ENCODE measurements at regions not wholly inside any gene's neighbourhood (a gene's known extent, or its start where the extent isn't known, plus 50 kb on each side); places are given as distances from the start of the nearest gene placed in this dataset.
"Not testable (repeated sequence)": the region's sequence is repeated elsewhere in the genome, so short reads cannot be mapped to it uniquely, and the experiment has no call there.

DNA sequence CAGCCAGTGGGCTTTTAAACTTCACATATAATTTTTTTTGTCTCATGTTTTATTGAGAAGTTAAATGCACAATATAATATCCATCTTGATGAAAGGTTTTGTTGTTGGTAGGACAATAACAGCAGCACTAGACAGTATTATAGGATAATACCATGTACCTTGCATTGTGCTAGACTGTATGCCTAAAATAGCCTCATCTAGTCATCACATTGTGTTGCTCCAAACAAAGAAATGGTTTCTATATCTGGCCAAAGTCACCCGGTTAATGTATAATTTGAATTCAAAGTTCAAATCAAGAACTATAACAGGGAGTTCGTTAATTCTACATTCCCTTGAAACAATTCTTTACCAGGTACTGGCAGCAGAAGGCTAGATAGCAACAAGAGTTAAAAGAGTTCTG, 104.9 kb downstream of the KCNJ2 start:
- intact Hi-C loops (cut with DNase I): no loop called here
- DNase-seq (no peak), ATAC-seq (ENCODE audit: poor library complexity) (no peak)

DNA sequence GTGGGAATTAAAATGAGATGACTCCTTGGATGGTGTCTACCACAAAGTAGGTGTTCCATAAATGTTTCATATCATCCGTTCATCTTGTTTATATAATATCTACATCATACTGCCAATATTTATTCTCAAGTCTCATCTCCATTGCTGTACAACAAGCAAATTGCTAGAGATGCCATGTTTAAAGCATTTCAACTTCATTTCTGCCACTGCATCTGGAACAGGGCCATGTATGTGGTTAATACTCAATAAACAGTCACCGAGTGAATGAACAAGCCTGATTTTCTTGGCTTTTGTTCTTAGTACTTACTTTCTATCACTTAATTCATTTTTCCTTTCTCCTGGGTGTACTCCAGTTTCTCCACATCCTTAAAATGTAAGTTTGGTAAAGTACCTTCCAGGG, 107.6 kb downstream of the KCNJ2 start:
- no peak for DNase-seq
- intact Hi-C loops (cut with DNase I): no loop called here
- ATAC-seq (ENCODE audit: poor library complexity): no peak

DNA sequence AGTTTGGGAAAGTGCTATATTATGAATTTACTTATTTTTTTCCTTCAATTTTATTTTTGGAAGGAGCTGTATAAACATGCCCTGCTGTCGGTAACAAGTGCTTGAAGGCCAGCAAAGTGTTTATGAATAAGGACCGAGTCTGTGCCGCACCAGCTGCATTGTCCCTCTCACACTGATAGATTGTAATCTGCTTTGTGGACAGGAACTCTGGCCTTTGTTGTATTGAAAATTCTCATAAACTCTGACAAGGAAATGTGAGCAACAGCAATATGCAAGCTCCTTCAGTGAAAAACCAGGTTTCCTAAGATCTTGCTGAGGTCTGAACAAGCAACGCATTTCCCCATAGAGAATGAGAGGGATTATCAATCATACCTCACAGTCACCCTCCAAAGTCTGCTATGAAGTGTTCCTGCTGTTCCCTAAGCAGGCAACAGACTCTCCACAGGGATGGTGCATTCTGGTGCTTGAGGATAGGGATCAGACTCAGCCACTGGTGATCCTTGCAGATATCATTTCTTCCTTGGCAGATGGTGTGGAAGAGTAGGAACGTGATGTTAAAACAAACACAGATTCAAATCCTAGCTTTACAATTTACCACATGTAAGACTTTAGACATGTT, 109.6 kb downstream of the KCNJ2 start:
- ATAC-seq (ENCODE audit: poor library complexity) (no peak), DNase-seq (no peak)
- intact Hi-C loops (cut with DNase I): no loop called here

DNA sequence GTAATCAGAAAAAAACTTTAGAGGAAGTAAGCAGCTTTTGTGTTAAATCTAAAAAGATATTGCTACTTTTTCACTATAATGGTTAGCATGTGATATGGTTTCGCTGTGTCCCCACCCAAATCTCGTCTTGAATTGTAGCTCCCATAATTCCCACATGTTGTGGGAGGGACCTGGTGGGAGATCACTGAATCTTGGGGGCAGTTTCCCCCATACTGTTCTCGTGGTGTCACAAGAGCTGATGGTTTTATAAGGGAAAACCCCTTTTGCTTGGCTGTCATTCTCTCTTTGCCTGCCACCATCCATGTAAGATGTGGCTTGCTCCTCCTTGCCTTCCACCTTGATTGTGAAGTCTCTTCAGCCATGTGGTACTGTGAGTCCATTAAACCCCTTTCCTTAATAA, 117.1 kb downstream of the KCNJ2 start:
- DNase-seq (no peak), ATAC-seq (ENCODE audit: poor library complexity) (no peak)
- intact Hi-C loops (cut with DNase I): no loop called here

DNA sequence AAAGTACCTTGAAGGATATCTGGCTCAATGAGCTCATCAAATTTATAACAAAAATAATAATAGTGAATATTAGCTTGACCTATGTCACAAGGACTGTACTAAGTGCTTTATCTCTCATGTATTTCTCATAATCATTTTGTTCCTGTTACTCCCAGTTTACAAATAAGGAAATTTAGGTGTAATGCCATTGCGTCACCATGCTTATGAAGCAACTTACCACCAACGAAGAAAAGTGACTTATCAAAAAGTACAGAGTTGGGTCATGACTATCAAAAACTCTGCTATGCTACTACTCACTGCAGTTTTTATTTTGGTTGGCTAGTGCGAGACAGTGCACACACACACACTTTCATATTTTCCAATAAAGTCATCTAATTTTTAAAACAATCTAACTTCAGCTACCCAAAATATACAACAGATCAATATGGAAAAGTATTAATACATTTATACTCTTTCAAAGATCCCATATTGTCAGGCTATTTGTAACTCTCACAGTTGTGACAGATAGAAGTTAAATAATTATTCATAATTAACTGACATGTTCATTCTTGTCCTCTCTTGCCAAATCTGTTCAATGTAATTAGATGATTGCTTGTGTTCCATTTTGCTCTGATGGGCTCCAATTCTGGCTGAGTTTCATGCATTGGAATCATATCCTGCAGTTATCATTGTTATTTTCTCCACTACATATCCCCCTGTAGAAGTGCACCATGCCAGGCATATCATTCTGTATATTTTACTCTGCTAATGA, 119.4 kb downstream of the KCNJ2 start:
- ATAC-seq (ENCODE audit: poor library complexity): no peak
- intact Hi-C loops (cut with DNase I): no loop called here
- DNase-seq: no peak

DNA sequence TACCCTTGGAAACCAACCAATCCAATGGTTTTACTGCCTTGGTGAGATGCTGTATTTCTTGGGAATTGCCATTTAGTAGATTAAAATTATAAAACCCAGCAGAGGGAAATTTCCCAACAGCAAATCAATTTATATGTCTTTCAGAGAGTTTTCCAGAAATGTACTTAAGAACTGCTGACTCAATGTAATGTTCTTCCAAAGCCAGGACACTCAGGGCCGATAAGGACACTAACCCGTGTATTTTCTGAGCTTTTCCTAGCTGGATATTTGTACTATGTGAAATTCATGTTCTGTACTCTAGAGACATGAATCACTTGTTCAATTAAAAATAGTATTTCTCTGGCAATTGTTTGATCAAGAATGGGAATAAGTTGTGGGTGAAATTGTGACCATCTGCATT, 121.4 kb downstream of the KCNJ2 start:
- intact Hi-C loops (cut with DNase I): no loop called here
- no peak for DNase-seq
- ATAC-seq (ENCODE audit: poor library complexity): no peak

DNA sequence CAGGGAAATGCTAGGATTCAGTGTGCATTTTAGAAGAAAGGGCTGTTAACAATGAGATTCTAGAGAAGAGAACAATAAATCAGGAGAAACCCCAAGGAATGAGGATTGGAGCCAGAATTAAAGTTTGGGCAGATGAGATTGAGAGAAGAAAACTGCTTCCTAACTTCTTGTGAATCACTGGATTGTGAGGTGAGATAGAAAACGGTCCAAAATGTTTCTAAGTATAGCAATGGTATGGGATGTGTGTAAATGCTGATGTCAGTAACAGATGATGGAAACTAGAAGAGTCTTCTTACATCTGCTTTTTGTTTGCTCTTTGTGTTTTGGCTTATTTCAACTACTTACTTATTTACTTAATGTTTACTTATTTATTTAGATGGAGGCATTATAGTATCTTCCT, 123.0 kb downstream of the KCNJ2 start:
- no peak for DNase-seq
- ATAC-seq (ENCODE audit: poor library complexity): no peak
- intact Hi-C loops (cut with DNase I): no loop called here

DNA sequence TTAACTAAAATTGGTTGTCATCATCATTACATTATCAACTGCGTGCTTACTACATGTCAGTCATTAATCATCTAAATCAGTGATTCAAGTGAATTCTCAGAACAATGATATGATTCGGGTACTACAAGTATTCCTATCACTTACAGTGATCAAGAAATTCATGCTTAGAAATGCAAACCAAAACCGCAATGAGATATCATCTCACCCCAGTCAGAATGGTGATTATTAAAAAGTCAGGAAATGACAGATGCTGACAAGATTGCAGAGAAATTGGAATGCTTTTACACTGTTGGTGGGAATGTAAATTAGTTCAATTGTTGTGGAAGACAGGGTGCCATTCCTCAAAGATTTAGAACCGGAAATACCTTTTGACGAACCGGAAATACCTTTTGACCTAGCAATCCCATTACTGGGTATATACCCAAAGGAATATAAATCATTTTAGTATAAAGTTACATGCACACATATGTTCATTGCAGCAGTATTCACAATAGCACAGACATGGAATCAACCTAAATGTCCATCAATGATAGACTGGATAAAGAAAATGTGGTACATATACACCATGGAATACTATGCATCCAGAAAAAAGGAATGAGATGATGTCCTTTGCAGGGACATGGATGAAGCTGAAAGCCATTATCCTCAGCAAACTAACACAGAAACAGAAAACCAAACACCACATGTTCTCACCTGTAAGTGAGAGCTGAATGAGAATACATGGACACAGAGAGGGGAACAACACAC, 124.4 kb downstream of the KCNJ2 start:
- intact Hi-C loops (cut with DNase I); ATAC-seq (ENCODE audit: poor library complexity); DNase-seq: not testable (repeated sequence)

DNA sequence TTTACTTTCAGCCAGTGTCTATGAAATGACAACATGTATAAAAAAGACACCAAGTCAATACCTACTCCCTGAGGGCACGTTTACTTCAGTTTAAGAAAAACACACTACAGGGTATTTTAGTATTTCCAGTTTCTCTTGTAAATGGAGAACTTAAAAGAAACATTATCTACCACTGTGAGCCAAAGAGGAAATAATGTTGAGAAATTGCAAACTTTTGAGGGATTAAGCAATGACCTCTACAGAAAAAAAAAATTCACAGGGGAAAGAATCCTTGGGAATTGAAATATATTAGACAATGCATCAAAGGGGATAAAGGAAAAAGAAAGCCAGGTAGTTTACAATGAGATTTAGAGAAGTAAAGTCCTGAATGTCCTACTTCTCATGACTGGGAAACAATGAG, 126.0 kb downstream of the KCNJ2 start:
- DNase-seq (no peak), ATAC-seq (ENCODE audit: poor library complexity) (peak; percentile 44)
- intact Hi-C loops (cut with DNase I): no loop called here

DNA sequence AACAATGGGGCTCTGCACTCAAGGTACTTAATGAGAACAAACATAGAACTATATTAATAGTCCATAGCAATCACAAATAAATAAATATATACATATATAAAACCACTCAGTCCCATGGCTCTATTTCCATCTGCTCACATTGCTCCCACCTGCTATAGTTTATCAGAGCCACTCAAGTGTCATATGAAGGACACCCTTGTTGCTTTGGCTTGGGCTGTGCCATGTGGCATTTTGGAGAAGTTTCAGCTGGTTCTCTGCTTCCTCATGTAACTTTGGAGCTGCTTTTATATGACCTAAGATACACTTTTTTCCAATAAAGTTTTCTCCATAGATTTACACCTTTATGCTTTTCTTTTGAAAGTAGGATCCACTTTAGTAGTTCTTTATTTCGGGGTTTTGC, 126.4 kb downstream of the KCNJ2 start:
- ATAC-seq (ENCODE audit: poor library complexity) (peak; percentile 94), DNase-seq (no peak)
- intact Hi-C loops (cut with DNase I): no loop called here

DNA sequence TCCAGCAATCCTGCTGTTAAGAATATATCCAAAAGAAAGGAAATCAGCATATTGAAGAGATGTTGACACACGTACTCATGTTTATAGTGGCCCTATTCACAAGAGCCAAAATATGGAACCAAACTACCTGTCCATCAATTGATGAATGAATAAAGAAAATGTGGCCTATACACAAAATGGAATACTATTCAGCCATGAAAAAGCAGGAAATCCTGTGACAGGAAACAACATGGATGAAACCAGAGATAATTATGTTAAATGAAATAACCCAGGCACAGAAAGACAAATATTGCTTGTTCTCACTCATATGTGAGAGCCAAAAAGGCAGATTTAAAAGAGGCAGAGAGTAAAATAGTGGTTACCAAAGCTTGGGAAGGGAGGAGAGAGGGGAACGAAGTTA, 127.1 kb downstream of the KCNJ2 start:
- no peak for ATAC-seq (ENCODE audit: poor library complexity)
- intact Hi-C loops (cut with DNase I): no loop called here

DNA sequence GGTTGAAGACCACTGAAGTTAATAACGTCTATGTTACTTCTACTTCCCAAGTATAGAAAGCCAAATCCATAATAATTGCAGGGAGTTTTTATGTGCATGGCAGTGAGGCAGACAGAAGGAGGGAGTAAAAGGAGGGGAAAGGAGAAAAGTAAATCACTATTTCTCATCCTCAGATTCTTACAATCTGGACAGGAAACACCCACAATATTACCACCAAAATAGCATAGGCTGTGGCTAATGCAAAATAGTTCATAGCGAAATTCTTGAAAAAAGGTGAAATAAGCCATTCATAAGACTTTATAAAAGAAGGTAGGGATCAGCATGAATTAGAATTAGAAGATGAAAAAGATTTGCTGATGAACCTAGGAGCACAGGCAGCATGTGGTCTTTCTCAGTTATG, 128.1 kb downstream of the KCNJ2 start:
- intact Hi-C loops (cut with DNase I): no loop called here
- ATAC-seq (ENCODE audit: poor library complexity): no peak
- no peak for DNase-seq

More for the DNA sequence above, 127.1 kb downstream of the KCNJ2 start:
- no peak for DNase-seq

DNA sequence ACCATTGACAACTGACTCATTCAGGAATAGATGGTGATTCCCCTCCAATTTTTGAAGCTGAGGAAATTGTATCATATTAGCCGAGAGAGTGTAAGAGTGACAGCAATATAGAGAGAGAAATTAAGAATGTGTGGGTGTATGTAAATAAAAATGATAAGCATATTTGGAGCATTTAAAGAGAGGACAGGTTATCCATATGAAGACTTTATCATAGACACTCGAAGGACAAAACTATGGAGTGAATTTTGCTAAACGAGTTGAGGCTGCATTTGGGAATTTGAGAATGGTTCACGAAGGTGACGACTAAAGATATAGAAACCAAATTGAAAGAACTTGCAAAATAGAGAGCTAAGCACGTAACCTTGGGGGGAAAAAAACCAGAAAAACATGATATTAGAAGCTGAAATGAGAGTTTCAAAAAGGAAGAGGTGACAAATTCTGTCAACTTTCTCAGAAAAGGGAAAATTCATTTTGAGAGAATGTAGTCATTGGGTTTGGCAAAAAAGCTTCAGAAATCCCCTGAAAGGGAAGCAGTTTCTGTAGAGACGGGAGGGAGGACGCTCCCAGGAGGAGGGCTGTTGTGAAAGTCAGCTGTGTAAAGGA, 129.7 kb downstream of the KCNJ2 start:
- intact Hi-C loops (cut with DNase I): loop anchor here (2.0 kb wide), 1 partner anchor 130 kb away; the partner anchor contains the start of gene KCNJ2
- DNase-seq (no peak), ATAC-seq (ENCODE audit: poor library complexity) (no peak)

DNA sequence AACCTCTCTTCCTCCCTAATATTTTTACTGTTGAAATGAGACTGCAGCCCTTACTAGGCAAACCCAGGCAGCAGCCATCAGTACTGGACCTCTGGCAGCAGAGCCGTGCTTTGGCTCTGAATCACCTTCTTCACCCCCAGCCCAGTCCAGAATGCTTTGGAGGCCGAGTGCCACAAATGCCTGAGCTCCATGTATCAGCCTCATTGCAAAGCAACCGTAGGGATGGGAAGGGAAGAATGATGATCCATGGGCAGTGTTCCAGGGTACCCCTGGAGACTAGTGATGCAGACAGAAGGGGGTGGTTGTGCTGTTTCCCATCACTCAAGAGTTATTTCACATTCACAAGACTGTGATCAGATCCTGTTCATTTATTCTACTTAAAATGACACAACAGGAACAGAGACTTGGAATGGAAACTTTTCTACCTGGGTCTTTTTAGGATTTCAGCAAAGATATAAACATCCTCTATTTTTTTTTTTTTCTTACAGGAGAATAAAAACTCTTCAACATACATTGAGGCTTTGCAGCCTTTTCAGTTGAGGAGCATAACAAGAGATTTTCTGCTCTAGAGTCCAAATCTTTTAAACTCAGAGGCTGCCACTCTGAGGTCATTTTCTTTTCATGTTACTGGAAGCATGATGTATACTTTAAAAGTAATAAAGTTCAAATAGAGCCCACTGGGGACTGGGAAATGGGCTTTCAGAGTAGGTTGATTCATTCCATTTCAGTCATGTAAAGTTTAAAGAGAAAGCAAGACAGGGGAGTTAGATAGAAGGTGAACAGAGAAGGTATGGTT, 138.3 kb downstream of the KCNJ2 start:
- ATAC-seq (ENCODE audit: poor library complexity) (no peak), DNase-seq (no peak)
- intact Hi-C loops (cut with DNase I): no loop called here

DNA sequence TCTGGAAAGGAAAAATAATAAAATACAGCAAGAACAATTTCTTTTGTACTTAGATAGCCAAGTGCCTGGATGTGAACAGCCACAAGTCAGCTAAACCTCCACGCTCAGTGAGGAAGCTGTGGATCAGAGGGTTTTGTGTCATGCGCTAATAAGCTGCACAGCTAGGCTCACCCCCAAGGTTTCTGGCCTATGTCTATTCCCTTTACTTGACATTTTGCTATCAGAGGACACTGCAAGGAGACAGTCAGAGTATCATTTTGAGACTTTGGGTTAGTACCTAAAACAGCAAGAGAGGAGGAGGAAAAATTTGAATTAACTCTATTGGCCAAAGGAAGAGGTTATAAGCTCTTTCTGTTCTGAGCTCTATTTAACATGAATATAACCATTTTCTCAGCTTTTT, 139.3 kb downstream of the KCNJ2 start:
- intact Hi-C loops (cut with DNase I): no loop called here
- ATAC-seq (ENCODE audit: poor library complexity): no peak
- no peak for DNase-seq

DNA sequence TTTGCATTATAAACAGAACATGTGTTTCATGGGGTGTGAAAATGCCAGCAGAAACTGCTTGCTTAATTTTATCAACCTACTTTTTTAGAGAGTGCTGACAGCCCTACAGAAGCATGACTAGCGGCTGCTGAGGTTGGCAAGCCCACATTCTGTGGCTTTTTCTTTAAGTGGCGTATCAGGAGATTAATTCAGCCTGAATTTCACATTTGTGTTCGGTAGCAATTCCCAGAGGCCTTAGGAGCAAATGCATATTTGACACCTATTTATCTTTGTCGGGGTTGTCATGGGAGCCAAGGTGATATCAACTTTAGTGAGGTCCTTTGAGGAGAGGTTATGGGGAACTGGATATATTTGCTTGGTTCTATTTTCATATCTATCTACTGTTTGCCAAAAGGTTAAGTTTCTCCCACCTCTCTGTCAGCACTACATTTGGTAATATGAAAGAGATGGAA, 140.9 kb downstream of the KCNJ2 start:
- ATAC-seq (ENCODE audit: poor library complexity) (peak; percentile 93), DNase-seq (no peak)
- intact Hi-C loops (cut with DNase I): loop anchor here (5.0 to 10.0 kb wide), 2 partner anchors 138 to 245 kb away; no protein-coding TSS in a partner anchor

DNA sequence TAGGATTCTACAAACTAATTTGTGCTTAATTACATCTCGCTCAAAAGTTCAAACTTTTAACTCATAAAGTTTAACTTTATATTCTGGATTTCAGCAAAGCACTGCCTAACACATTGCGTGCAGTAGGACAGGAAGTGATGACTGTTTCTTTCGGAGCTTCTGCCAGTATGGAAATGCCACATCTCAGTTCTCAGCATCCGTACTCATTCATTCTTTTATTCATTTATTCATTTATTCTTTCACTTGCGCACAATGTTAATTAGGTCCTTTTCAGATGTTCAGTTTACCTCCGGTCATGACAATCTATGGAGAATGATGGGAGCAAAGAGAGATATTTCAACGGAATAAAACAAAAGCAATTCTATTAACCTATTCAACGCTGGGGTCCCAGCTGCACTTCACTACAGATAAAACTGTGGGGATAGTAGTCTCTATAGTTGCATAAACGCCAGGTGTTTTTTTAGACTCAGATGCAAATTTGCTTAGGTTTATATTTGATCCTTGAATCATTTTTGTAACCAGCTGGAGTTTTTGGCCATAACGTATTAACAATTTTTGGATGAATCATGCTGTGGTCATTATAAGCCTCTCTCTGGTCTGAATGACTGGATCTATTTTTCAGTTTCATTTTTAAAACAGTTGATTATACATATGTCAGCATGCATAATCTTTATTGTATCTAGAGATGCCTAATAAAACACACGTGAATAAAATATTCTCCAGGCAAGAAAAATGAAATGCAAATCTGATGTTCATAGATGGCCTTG, 143.9 kb downstream of the KCNJ2 start:
- DNase-seq (no peak), ATAC-seq (ENCODE audit: poor library complexity) (no peak)
- intact Hi-C loops (cut with DNase I): loop anchor here (5.0 to 10.0 kb wide), 2 partner anchors 141 to 242 kb away; no protein-coding TSS in a partner anchor

DNA sequence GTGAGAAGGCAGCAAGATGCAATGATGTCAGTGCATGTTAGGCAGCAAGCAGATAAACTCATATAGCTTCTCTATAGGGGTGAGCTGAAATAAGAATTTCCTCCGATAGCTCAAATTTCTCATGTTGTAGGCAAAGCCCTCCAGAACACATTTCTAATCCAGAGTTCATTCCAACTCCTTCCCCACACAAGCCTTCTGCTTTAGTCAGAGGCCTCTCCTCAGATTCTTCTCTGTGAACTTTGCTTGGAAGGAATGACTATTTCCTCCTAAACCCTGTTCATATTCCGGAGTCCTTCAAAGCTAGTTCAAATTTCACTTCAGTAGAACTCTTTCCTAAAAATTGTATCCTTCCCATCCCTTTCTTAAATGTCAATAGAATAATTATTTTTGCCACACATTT, 144.8 kb downstream of the KCNJ2 start:
- intact Hi-C loops (cut with DNase I): loop anchor here (5.0 to 10.0 kb wide), 2 partner anchors 142 to 241 kb away; no protein-coding TSS in a partner anchor
- ATAC-seq (ENCODE audit: poor library complexity): no peak
- DNase-seq: no peak

Measured in Right ventricle myocardium superior (tissue), 1 donor.